ENCODE measurements at regions not wholly inside any gene's neighbourhood (a gene's known extent, or its start where the extent isn't known, plus 50 kb on each side); places are given as distances from the start of the nearest gene placed in this dataset.

DNA sequence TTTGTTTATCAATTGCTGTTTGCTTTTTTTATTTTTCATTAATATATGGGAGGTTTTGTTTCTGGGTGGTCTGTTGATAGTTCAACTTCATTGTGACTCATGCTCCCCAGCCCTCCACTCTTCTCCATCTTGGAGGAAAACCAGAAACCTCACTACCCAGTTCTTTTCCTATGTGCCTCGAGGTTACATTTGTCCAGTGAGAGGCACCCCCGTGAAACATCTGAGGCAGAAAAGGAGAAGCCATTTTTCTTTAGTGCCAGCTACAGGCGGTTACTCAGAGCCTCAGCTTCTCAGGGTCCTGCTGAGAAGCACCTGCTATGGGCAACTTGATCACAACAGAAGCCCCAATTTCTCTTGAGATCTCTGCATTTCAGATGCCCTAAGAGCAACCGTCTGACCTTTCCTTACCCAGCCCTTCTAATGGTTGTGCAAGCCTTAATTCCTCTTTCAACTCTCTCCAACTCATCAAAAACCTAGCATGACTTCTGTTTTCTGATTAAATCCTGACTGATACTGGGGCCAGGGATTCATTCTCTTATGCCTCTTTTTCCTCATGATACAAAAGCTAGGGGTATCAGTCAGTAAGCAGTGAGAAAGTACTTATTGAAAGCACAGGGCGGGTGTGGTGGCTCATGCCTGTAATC lies 144.6 kb downstream of the ELOVL4 start:
- Mint-ChIP-seq H3K27ac (no peak overlapping the region), H3K27me3 (ENCODE audit: low read depth) (no peaks in the 10 kb centered on the region), H3K9me3 (peaks cover 0 to 4% of the 10 kb centered on the region in 2 experiments; a peak in 3 of 5 replicates), H3K36me3 (ENCODE audit: insufficient read depth in 1 of 3, low read depth in 3 of 3) (peaks cover 0 to 4% (median 2%) of the 10 kb centered on the region in 3 experiments; a peak in 5 of 7 replicates), H3K4me1 (no peaks in the 10 kb centered on the region), H3K4me3 (no peak overlapping the region)
- Histone ChIP-seq H3K9me3 (ENCODE audit: control insufficient read depth, low read depth, low read length) (no peaks in the 10 kb centered on the region), H4K20me1 (ENCODE audit: control insufficient read depth, insufficient read depth, insufficient read length) (no peaks in the 10 kb centered on the region), H3K27me3 (ENCODE audit: insufficient read depth, low read length) (no peaks in the 10 kb centered on the region), H2BK12ac (ENCODE audit: insufficient read length, low read depth, low read length) (no peak overlapping the region), H3K14ac (ENCODE audit: insufficient read depth, low read length) (no peak overlapping the region), H4K5ac (ENCODE audit: insufficient read length, low read depth, low read length) (no peak overlapping the region), H2AFZ (ENCODE audit: low read length) (no peak overlapping the region), H3K4ac (ENCODE audit: low read depth, low read length) (no peak overlapping the region), H2BK120ac (ENCODE audit: low read depth, low read length, poor library complexity, severe bottlenecking) (no peak overlapping the region), H3T11ph (ENCODE audit: low read length) (no peak overlapping the region), H3K23me2 (ENCODE audit: insufficient read length, low read depth, low read length, poor library complexity, severe bottlenecking) (no peaks in the 10 kb centered on the region), H2BK5ac (ENCODE audit: insufficient read length, low read length) (no peak overlapping the region), H3K23ac (ENCODE audit: insufficient read length, low read depth, low read length) (no peak overlapping the region), H3K9ac (ENCODE audit: extremely low read depth, insufficient read length, low read length) (no peak overlapping the region), H3K56ac (ENCODE audit: insufficient read length, low read depth, low read length) (no peak overlapping the region), H2BK15ac (ENCODE audit: low read depth, low read length) (no peak overlapping the region), H2AK5ac (ENCODE audit: insufficient read length, low read length) (no peak overlapping the region), H3K79me2 (ENCODE audit: insufficient read depth, low read length) (no peaks in the 10 kb centered on the region), H4K91ac (ENCODE audit: insufficient read length, low read depth, low read length) (no peak overlapping the region), H3K4me1 (ENCODE audit: insufficient read depth, low read length) (no peaks in the 10 kb centered on the region), H3K27ac (ENCODE audit: insufficient read length, low read depth, low read length) (no peak overlapping the region), H3K79me1 (ENCODE audit: insufficient read depth, low read depth, low read length, poor library complexity, severe bottlenecking) (no peaks in the 10 kb centered on the region), H2BK20ac (ENCODE audit: low read depth, low read length, poor library complexity, severe bottlenecking) (no peak overlapping the region), H3K18ac (ENCODE audit: insufficient read length, low read depth, low read length) (no peak overlapping the region), H4K8ac (replicated peaks; ENCODE audit: insufficient read length, low read depth, low read length) (no peak overlapping the region), H3K4me2 (ENCODE audit: insufficient read depth, insufficient read length, low read length) (no peak overlapping the region)
- no peak for TF ChIP-seq CTCF (conservative IDR thresholded peaks at IDR 0.05)
- no peak for DNase-seq
- WGBS (ENCODE audit: extremely low coverage, insufficient read length, low lambda C conversion rate): no CpG with 5 or more reads among the region's 5 CpGs

Data from H9 (cell line).